ENCODE measurements at regions not wholly inside any gene's neighbourhood (a gene's known extent, or its start where the extent isn't known, plus 50 kb on each side); places are given as distances from the start of the nearest gene placed in this dataset.

DNA sequence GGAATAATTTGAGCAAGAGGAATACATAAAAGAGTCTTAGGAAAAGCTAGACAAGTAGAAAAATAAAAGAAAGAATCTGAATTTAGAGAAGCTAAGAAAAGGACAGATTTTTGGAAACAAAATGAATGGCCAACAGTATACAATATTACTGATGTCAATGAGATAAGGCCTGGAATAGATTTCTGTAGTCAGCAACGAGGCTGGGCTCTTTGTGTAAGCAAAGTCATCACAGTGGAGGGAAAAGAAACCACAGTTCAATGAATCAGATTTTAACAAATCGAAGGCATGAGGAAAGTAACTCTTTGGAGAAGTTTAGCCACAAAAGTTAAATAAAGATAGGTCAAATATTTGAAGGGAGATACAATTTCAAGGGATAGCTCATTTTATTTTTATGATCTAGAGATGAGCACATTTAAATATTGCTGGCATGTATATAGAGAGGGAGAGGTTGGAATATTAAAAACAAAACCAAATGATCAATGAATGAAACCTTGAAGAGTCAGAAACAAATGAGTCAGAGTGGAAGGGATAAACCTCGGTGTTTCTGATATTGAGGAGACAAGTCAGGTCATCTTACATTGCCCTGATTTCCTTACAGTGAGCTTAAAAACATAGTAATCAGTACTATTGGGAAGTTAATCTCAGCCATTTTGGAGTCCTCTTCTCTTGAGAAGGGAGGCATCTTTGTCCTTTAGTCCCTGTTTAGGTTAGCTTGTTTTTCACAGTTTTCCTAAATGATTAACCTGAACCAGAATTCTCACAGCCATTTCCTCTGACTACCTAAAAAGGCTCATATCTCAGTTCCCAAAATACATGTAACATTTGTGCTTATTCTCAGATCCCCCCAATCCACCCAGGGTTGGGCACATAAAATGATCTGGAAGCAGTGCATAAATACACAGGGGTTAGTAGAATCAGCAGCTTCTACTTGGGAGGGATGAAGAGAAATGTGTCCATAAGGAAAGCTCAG is 620.0 kb upstream of the B3GALT2 start:
- DNase-seq, result no peak

DNA sequence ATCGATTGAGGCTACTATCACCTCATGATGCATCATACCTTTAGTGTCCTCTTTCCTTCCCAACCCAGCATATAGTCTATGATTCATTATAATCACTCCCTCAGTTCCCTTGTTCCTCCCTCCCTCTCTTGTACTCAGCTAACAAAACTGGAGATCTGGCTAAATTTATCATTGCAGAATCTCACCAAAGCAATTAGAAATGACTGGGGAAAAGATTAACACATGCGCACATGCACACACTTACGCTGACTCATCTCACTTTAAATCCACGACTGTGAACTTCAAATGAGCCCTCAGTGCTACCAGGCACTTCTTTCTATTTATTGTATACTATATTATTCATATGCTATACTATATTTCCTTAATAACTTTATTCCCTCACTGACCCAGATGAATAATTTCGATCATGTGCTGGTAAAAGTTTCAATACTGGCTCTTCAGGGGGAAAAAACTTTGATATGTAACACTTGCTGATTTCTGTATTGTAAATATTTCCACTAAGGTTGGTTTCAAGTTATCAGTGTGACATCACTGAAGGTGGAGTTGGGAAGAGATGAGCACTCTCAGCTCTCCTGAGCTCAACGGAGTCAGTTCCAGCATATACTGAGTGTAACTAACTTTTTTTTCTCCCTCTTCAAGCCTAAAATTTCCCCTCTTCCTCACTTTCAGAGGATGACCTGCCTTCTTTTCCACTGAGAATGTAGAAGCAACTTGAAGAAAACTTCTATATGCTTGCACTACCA is 613.7 kb upstream of the B3GALT2 start:
- peak; percentile 15 for DNase-seq

DNA sequence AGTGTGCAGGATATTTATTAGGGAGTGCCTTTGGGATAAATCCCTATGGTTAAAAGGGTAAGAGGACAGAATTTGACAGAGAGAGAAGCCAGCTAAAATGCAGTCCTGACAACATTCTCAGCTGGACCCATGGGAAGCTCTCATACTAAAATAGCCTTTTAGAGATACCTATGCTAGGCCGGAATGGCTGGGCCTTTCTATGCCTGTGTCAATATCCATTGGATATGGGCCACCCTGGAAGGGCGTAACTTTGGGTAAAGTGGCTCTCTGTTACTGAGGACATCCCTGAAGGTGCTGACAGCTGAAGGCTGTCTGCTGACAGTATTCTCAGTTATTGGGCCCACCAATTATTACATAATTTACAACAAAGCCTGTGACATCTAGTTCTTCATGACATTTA is 613.0 kb upstream of the B3GALT2 start:
- DNase-seq, result no peak

- DNase-seq, result peak; percentile 69
Observed at GRCh38 chr1:193794239-193794638, 607.8 kb upstream of the B3GALT2 start.

DNA sequence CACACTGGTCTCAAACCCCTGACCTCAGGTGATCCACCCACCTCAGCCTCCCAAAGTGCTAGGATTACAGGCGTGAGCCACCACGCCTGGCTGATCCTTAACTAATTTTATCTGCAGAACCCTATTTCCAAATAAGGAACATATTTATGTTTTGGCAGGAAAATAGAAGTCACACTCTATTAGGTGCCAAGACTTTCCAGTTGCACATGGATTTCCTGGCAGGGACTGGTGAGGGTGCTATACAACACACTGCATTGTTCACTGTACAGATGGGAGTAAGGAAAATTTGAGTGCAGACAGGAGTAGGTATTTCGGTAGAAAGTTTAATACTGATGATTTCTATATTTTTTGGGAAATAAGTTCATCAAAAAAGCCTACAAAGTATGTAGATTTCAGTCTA is 605.3 kb upstream of the B3GALT2 start:
- DNase-seq, result no peak

DNA sequence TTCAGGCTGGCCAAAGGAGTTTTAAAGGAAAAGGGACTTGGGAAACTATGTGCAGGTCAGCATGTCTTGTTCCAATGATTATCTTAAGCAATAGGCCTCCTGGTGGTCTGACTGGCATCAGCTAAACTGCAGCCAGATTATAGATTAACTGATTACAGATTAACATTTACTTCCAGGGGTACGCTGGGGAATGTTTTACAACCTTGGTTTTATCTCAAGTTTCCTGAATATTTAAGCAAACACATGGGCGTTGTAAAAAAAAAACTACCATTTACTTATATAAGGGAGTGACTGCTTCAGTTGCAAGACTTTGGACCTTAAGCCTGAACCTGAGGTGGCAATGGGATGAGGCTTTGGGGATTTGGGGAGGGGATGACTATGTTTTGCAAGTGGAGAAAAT is 600.6 kb upstream of the B3GALT2 start:
- no peak for DNase-seq

DNA sequence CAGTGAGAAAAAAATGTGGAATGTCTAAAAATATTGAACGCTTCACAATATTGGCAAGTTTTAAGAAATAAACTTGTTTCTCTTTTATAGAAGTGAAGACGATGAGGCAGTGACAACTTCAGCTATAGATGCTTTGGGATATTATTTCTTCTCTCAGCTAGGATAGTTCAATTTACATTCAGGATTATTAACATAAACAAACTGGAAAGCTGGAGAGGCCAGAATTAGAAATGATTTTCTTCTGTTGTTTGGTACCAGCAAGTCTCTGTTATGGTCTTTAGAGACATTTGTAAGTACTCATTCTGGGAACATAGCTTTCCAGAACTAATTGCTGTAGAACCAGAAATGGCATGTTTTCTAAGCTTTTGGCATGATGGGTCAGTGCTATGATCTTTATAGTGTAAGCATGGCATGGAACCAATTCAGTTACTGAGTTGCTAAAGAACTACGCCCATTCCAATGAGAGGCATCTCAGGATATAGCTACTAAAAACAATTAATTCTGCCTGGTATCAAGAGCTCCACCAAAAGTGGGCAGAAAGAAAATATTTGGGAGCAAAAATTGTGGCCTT is 599.5 kb upstream of the B3GALT2 start:
- DNase-seq, result no peak

DNA sequence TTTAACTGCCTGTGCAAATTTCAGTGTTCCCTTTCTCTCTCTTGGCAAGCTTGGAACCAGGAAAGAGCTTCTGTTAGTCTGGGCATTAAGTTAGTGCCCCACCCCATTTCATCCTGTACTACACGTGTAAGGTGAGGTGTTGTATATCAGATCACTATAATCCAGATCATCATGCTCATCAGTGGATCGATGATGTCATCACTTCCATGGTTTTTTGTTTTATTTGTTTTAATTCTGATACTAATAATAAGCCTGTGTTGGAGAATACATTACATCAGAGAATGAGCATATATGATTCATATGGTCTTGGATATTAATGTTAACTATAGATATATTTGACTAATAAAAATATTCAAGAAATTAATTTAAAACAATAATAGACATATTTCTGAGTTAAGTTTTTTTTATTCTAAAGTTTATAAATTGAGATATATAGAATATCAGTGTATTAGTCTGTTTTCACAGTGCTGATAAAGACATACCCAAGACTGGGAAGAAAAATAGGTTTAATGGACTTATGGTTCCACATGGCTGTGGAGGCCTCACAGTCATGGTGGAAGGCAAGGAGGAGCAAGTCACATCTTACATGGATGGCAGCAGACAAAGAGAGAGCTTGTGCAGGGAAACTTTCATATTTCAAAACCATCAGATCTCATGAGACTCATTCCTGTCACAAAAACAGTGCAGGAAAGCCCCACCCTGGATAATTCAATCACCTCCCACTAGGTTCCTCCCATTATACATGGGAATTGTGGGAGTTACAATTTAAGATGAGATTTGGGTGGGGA is 588.3 kb upstream of the B3GALT2 start:
- no peak for DNase-seq

GRCh38 chr1:193771596-193771995 is 585.2 kb upstream of the B3GALT2 start:
- no peak for DNase-seq

- no peak for DNase-seq
Observed at GRCh38 chr1:193769651-193770050, 583.2 kb upstream of the B3GALT2 start.

DNA sequence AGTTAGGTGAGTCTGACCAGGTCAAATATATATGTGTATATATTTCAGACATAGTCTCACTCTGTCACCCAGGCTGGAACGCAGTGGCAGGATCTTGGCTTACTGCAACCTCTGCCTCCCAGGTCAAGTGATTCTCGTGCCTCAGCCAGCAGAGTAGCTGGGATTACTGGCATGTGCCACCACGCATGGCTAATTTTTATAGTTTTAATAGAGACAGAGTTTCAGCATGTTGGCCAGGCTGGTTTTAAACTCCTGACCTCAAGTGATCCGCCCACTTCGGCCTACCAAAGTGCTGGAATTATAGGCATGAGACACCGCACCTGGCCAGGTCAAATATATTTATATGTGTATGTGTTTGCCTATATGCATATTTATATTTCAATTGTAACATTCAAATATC is 581.5 kb upstream of the B3GALT2 start:
- DNase-seq, result no peak

GRCh38 chr1:193766329-193766728 is 579.9 kb upstream of the B3GALT2 start:
- no peak for DNase-seq

- DNase-seq, result no peak
Observed at GRCh38 chr1:193763266-193763665, 576.9 kb upstream of the B3GALT2 start.

DNA sequence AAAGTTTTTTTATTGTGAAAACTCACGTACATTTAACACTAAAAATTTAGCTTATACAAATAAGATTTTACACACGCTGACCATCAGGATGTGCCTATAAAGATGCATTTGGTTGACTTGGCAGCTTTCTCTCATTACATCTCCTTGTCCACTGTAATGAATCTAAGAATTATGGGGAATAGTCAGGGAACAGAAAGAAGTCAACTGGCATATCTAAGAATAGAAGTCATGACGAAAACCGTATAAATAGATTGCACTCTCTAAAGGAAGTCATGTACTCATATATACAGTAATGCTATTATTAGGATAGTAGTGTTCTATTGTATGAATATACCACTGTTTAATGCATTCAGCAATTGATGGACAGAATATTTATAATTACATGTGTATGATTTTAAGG is 575.8 kb upstream of the B3GALT2 start:
- DNase-seq, result peak; percentile 31

GRCh38 chr1:193755441-193755840 is 569.0 kb upstream of the B3GALT2 start:
- DNase-seq, result no peak

- DNase-seq, result no peak
Observed at GRCh38 chr1:193754732-193755427, 568.5 kb upstream of the B3GALT2 start.

GRCh38 chr1:193754151-193754550 is 567.7 kb upstream of the B3GALT2 start:
- DNase-seq, result no peak

DNA sequence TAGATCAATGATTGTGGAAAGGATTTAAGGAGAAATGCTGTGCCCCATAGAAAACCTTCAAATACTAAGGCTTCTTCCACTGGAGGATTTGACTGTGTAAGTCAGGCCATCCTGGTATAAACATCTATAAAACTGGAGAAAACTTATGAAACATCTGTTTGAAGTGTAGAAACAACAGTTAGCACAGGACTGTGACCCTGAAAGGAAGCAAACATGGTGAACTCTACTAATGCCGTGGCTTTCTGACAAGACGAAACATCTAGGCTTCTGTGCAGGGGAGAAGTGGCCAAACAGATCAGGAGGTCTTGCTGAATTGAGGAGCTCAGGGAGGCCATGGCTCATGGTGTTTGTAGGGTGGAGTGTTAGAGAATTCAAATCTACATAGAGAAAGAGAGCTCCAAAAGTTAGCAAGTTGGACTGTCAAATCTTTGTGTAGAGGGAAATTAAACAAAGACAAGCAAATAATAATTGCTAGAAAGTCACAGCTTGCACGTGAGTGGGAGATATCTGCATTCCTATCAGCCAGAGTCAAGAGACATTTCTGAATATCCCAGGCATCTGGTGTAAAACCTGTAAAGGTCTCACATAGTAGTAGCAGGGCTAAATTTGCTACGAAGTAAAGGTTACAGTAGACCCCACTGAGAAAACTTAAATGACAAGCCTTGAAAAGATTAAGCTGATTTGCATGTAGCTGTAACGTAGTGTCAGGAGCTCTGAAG is 566.8 kb upstream of the B3GALT2 start:
- no peak for DNase-seq

- DNase-seq, result no peak
Observed at GRCh38 chr1:193749868-193750267, 563.5 kb upstream of the B3GALT2 start.

DNA sequence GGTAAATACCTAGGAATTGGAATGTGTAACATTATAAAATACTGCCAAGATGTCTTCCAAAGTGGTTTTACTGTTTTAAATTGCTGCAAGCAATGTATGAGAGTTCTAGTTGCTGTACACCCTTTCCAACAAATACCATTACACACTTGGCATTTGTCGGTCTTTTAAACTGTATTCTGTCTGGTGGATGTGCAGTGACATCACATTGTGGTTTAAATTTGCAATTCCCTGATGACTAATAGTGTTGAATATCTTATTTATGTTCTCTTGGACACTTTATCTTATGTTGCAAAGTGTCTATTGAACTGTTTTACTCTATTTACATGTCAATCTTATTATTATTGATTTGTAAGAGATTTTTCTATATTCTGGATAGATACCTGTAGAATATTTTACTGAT is 561.2 kb upstream of the B3GALT2 start:
- DNase-seq, result no peak

- DNase-seq, result no peak
Observed at GRCh38 chr1:193741228-193741627, 554.8 kb upstream of the B3GALT2 start.

DNA sequence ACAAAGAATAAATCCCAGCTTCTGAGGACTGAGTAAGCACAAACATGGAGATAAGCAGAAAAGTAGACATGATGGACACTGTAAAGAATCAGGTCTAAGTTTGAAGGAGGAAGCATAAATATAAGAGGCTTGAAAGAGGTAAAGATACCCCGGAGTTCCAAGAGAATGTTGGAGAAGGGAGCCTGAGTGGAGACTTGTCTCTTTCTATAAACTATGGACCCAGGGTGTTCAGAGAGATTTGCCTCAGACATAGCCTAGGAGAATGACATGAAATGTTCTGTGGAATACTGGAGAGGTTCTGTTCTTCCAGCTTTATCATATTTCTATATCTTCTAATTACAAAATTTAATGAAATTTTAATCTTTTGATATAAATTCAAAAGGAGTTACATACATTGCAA is 554.3 kb upstream of the B3GALT2 start:
- no peak for DNase-seq
